B cell (primary cell): ENCODE measurements at regions not wholly inside any gene's neighbourhood (a gene's known extent, or its start where the extent isn't known, plus 50 kb on each side); places are given as distances from the start of the nearest gene placed in this dataset.

Source experiments
- ATAC-seq: fragments of 200-7000 bp; cut with Tn5 transposase; one replicate; pipeline ENCODE4 v1.10.0; 2021; ENCODE audit warnings: low read depth, mild to moderate bottlenecking, moderate number of reproducible peaks, moderate library complexity
- CTCF ChIA-PET: fragments of 350-600 bp; sonication (Branson Sonifier 250); formaldehyde crosslinking; loops from one replicate; lab custom pipeline; 2021; ENCODE audit warnings: antibody characterized with exemption, inconsistent platforms; lab: Charles Lee
- POLR2A ChIA-PET: fragments of 350-600 bp; sonication (Branson Sonifier 250); formaldehyde crosslinking; loops from one replicate; lab custom pipeline; 2021; ENCODE audit warnings: antibody characterized with exemption; lab: Charles Lee
- DNase-seq: peaks from one replicate; pipeline ENCODE4 v3.0.0; 2013
- H2AFZ ChIP-seq: 2 replicates; pipeline ENCODE4 v1.6.1; 2012; ENCODE audit warnings: mild to moderate bottlenecking, low read depth, low read length; ENCODE audit not compliant: insufficient read depth, poor library complexity, severe bottlenecking
- H3K27ac ChIP-seq, 2 donors: 1 replicate in 1 of 2; 2 replicates in 1 of 2; pipeline ENCODE4 v1.5.1; 2012 to 2013; ENCODE audit warnings: low read length in 2 of 2, mild to moderate bottlenecking in 2 of 2, moderate library complexity in 1 of 2
- H3K27me3 ChIP-seq, 4 experiments: fragments of 200-600 bp in 1 of 4; sonication (generic) in 1 of 4; replicated peaks in 1 of 4; 1 replicate in 2 of 4; 2 replicates in 2 of 4; pipeline versions ENCODE4 v1.6.1 to v1.7.0; 2013 to 2016; ENCODE audit warnings: low read length in 3 of 4, mild to moderate bottlenecking in 2 of 4, mixed read lengths in 1 of 4, moderate library complexity in 1 of 4; ENCODE audit not compliant: insufficient read depth in 4 of 4, control insufficient read depth in 3 of 4; ENCODE audit errors: control extremely low read depth in 1 of 4
- H3K36me3 ChIP-seq, 2 experiments: replicated peaks in 1 of 2; 1 replicate in 1 of 2; 2 replicates in 1 of 2; pipeline versions ENCODE4 v1.6.1 to v1.7.1; 2013; ENCODE audit warnings: low read length in 1 of 2; ENCODE audit not compliant: insufficient read depth in 2 of 2, control insufficient read depth in 1 of 2; ENCODE audit errors: control extremely low read depth in 1 of 2, extremely low read depth in 1 of 2
- H3K4me1 ChIP-seq, 2 donors: fragments of 200-600 bp in 1 of 2; sonication (generic) in 1 of 2; 1 replicate in 1 of 2; 2 replicates in 1 of 2; pipeline versions ENCODE4 v1.5.1 to v1.6.1; 2013 to 2017; ENCODE audit warnings: low read length in 2 of 2; ENCODE audit not compliant: control insufficient read depth in 2 of 2, insufficient read depth in 2 of 2
- H3K4me2 ChIP-seq: replicated peaks from 2 replicates; pipeline ENCODE3; 2012; ENCODE audit warnings: mild to moderate bottlenecking, low read depth, low read length; ENCODE audit not compliant: poor library complexity, severe bottlenecking
- H3K4me3 ChIP-seq, 5 experiments: fragments of 200-600 bp in 1 of 5; sonication (generic) in 1 of 5; 1 replicate in 3 of 5; 2 replicates in 2 of 5; pipeline versions ENCODE4 v1.5.1 to v1.7.0; 2011 to 2016; ENCODE audit warnings: low read length in 4 of 5, mild to moderate bottlenecking in 4 of 5, low read depth in 2 of 5, control low read depth in 1 of 5, moderate library complexity in 1 of 5; ENCODE audit not compliant: insufficient read depth in 1 of 5; ENCODE audit errors: control extremely low read depth in 1 of 5, extremely low read depth in 1 of 5
- H3K79me2 ChIP-seq: fragments of 200-600 bp; sonication (generic); one replicate; pipeline ENCODE4 v1.6.0; 2016; ENCODE audit warnings: low read length; ENCODE audit not compliant: control insufficient read depth, insufficient read depth
- H3K9ac ChIP-seq: fragments of 200-600 bp; sonication (generic); 2 replicates; pipeline ENCODE4 v1.6.1; 2017; ENCODE audit warnings: mild to moderate bottlenecking, low read length, moderate library complexity
- H3K9me3 ChIP-seq, 3 donors: one replicate each; pipeline versions ENCODE4 v1.6.1 to v1.7.1; 2013; ENCODE audit warnings: low read length in 2 of 3; ENCODE audit not compliant: control insufficient read depth in 2 of 3, insufficient read depth in 1 of 3; ENCODE audit errors: control extremely low read depth in 1 of 3
- H4K20me1 ChIP-seq: 2 replicates; pipeline ENCODE4 v1.6.0; 2012; ENCODE audit warnings: mild to moderate bottlenecking, low read length; ENCODE audit not compliant: insufficient read depth, control insufficient read depth, poor library complexity, severe bottlenecking
- H3K27ac Mint-ChIP-seq: one replicate; pipeline ENCODE4 v1.8.0; 2021; ENCODE audit warnings: mixed read lengths
- H3K27me3 Mint-ChIP-seq: one replicate; pipeline ENCODE4 v1.8.0; 2021; ENCODE audit warnings: mixed read lengths
- H3K4me1 Mint-ChIP-seq: one replicate; pipeline ENCODE4 v1.8.0; 2021; ENCODE audit warnings: mixed read lengths
- H3K4me3 Mint-ChIP-seq: one replicate; pipeline ENCODE4 v1.8.0; 2021; ENCODE audit warnings: mixed read lengths
- H3K9me3 Mint-ChIP-seq: one replicate; pipeline ENCODE4 v1.8.0; 2022; ENCODE audit warnings: mixed read lengths; ENCODE audit not compliant: insufficient read depth
- CTCF ChIP-seq: fragments of 200-600 bp; IDR thresholded peaks from one replicate; pipeline ENCODE4 v1.8.0; 2022; ENCODE audit warnings: antibody characterized with exemption, mild to moderate bottlenecking
- EZH2 ChIP-seq: IDR thresholded peaks from 2 replicates; pipeline ENCODE4 v1.6.1; 2012; ENCODE audit warnings: borderline replicate concordance, low read depth, mild to moderate bottlenecking, moderate library complexity, low read length; ENCODE audit not compliant: insufficient read depth, poor library complexity, severe bottlenecking
- WGBS: methylation state at CpG from one replicate; pipeline ENCODE4 v1.1.5; 2013; ENCODE audit warnings: missing lambda C conversion rate; ENCODE audit not compliant: insufficient coverage; 5-methylcytosine and 5-hydroxymethylcytosine counted together
- intact Hi-C: fragments of 100-400 bp; cut with micrococcal nuclease; formaldehyde crosslinking; loops from one replicate; pipeline ENCODE4 v1.10.0; 2022

GRCh38 chr7:38025815-38026214 lies 105.4 kb downstream of the EPDR1 start:
- Histone ChIP-seq H2AFZ (no peak overlapping the region), H3K4me1 (no peaks in the 10 kb centered on the region), H3K4me3 (no peak overlapping the region), H3K36me3 (no peaks in the 10 kb centered on the region), H3K27me3 (no peaks in the 10 kb centered on the region), H3K9me3 (no peaks in the 10 kb centered on the region), H3K9ac (no peak overlapping the region), H4K20me1 (no peaks in the 10 kb centered on the region), H3K27ac (no peak overlapping the region), H3K79me2 (no peaks in the 10 kb centered on the region), H3K4me2 (no peak overlapping the region)
- DNase-seq, result no peak
- no peak for TF ChIP-seq EZH2
- ATAC-seq, result no peak
- no peaks in the 10 kb centered on the region for H3K9me3 Mint-ChIP-seq
- no CpG with 5 or more reads among the region's 1 CpG for WGBS
- no peaks in the 10 kb centered on the region for H3K4me1 Mint-ChIP-seq
- ChIA-PET POLR2A (no interaction called here), CTCF (no interaction called here)
- H3K27me3 Mint-ChIP-seq, result peaks cover 3% of the 10 kb centered on the region
- no peak overlapping the region for H3K4me3 Mint-ChIP-seq
- no peak overlapping the region for H3K27ac Mint-ChIP-seq
- intact Hi-C loops, result no loop called here

- Histone ChIP-seq H2AFZ (no peak overlapping the region), H3K36me3 (no peaks in the 10 kb centered on the region), H3K4me2 (no peak overlapping the region), H3K9me3 (no peaks in the 10 kb centered on the region), H3K4me3 (no peak overlapping the region), H4K20me1 (no peaks in the 10 kb centered on the region), H3K27ac (no peak overlapping the region), H3K79me2 (no peaks in the 10 kb centered on the region), H3K4me1 (no peaks in the 10 kb centered on the region), H3K27me3 (no peaks in the 10 kb centered on the region), H3K9ac (no peak overlapping the region)
- 68% methylated on average over 2 of the region's 4 CpGs for WGBS
- intact Hi-C loops, result no loop called here
- POLR2A ChIA-PET, result no interaction called here
- Mint-ChIP-seq H3K27me3 (peaks cover 3% of the 10 kb centered on the region), H3K27ac (no peak overlapping the region), H3K9me3 (no peaks in the 10 kb centered on the region), H3K4me3 (no peak overlapping the region), H3K4me1 (no peaks in the 10 kb centered on the region)
- no peak for DNase-seq
- ATAC-seq, result no peak
- CTCF ChIA-PET, result no interaction called here
- TF ChIP-seq CTCF, result no peak
- no peak for TF ChIP-seq EZH2
These were observed 107.5 kb downstream of the EPDR1 start for GRCh38 chr7:38027884-38028455.
